ENCODE measurements at regions not wholly inside any gene's neighbourhood (a gene's known extent, or its start where the extent isn't known, plus 50 kb on each side); places are given as distances from the start of the nearest gene placed in this dataset.

GRCh38 chr4:83876047-83876446, 340.1 kb downstream of the GPAT3 start:
- DNase-seq (ENCODE audit: low spot score): no peak
- no peaks in the 10 kb centered on the region for H3K36me3 Mint-ChIP-seq (ENCODE audit: low read depth)
- H3K27ac Mint-ChIP-seq (ENCODE audit: unreplicated experiment): no peak overlapping the region
- no peaks in the 10 kb centered on the region for H3K9me3 Mint-ChIP-seq (ENCODE audit: low read depth)
- H3K27me3 Mint-ChIP-seq (ENCODE audit: low read depth): no peaks in the 10 kb centered on the region
- no peaks in the 10 kb centered on the region for H3K4me1 Mint-ChIP-seq (ENCODE audit: low read depth)
- H3K4me3 Mint-ChIP-seq (ENCODE audit: unreplicated experiment): no peak overlapping the region
- TF ChIP-seq CTCF (IDR thresholded peaks at IDR 0.05): no peak

- H3K9me3 Mint-ChIP-seq (ENCODE audit: low read depth): no peaks in the 10 kb centered on the region
- H3K4me3 Mint-ChIP-seq (ENCODE audit: unreplicated experiment): no peak overlapping the region
- no peak for TF ChIP-seq CTCF (IDR thresholded peaks at IDR 0.05)
- no peak for DNase-seq (ENCODE audit: low spot score)
- H3K27ac Mint-ChIP-seq (ENCODE audit: unreplicated experiment): no peak overlapping the region
- H3K27me3 Mint-ChIP-seq (ENCODE audit: low read depth): no peaks in the 10 kb centered on the region
- H3K36me3 Mint-ChIP-seq (ENCODE audit: low read depth): no peaks in the 10 kb centered on the region
- no peaks in the 10 kb centered on the region for H3K4me1 Mint-ChIP-seq (ENCODE audit: low read depth)
Observed at GRCh38 chr4:83875437-83875836, 339.5 kb downstream of the GPAT3 start.

- H3K9me3 Mint-ChIP-seq (ENCODE audit: low read depth): no peaks in the 10 kb centered on the region
- no peak for DNase-seq (ENCODE audit: low spot score)
- H3K36me3 Mint-ChIP-seq (ENCODE audit: low read depth): no peaks in the 10 kb centered on the region
- H3K27ac Mint-ChIP-seq (ENCODE audit: unreplicated experiment): no peak overlapping the region
- H3K4me1 Mint-ChIP-seq (ENCODE audit: low read depth): no peaks in the 10 kb centered on the region
- no peak overlapping the region for H3K4me3 Mint-ChIP-seq (ENCODE audit: unreplicated experiment)
- H3K27me3 Mint-ChIP-seq (ENCODE audit: low read depth): no peaks in the 10 kb centered on the region
- no peak for TF ChIP-seq CTCF (IDR thresholded peaks at IDR 0.05)
Observed at GRCh38 chr4:83873996-83874395, 338.1 kb downstream of the GPAT3 start.

GRCh38 chr4:83870328-83870950, 334.5 kb downstream of the GPAT3 start:
- no peak overlapping the region for H3K27ac Mint-ChIP-seq (ENCODE audit: unreplicated experiment)

GRCh38 chr4:83866834-83867621, 331.1 kb downstream of the GPAT3 start:
- Mint-ChIP-seq H3K27me3 (ENCODE audit: low read depth) (no peaks in the 10 kb centered on the region), H3K27ac (ENCODE audit: unreplicated experiment) (no peak overlapping the region)
- no peak for DNase-seq (ENCODE audit: low spot score)

More at GRCh38 chr4:83870328-83870950, 334.5 kb downstream of the GPAT3 start:
- no peak for DNase-seq (ENCODE audit: low spot score)
- Mint-ChIP-seq H3K9me3 (ENCODE audit: low read depth) (no peaks in the 10 kb centered on the region), H3K4me1 (ENCODE audit: low read depth) (no peaks in the 10 kb centered on the region), H3K36me3 (ENCODE audit: low read depth) (no peaks in the 10 kb centered on the region), H3K27me3 (ENCODE audit: low read depth) (no peaks in the 10 kb centered on the region), H3K4me3 (ENCODE audit: unreplicated experiment) (no peak overlapping the region)
- no peak for TF ChIP-seq CTCF (IDR thresholded peaks at IDR 0.05)

More at GRCh38 chr4:83866834-83867621, 331.1 kb downstream of the GPAT3 start:
- no peak overlapping the region for H3K4me3 Mint-ChIP-seq (ENCODE audit: unreplicated experiment)
- no peaks in the 10 kb centered on the region for H3K9me3 Mint-ChIP-seq (ENCODE audit: low read depth)
- H3K36me3 Mint-ChIP-seq (ENCODE audit: low read depth): no peaks in the 10 kb centered on the region
- no peaks in the 10 kb centered on the region for H3K4me1 Mint-ChIP-seq (ENCODE audit: low read depth)
- TF ChIP-seq CTCF (IDR thresholded peaks at IDR 0.05): no peak

All from chondrocyte (in vitro differentiated cells).